ENCODE measurements at regions not wholly inside any gene's neighbourhood (a gene's known extent, or its start where the extent isn't known, plus 50 kb on each side); places are given as distances from the start of the nearest gene placed in this dataset.

DNA sequence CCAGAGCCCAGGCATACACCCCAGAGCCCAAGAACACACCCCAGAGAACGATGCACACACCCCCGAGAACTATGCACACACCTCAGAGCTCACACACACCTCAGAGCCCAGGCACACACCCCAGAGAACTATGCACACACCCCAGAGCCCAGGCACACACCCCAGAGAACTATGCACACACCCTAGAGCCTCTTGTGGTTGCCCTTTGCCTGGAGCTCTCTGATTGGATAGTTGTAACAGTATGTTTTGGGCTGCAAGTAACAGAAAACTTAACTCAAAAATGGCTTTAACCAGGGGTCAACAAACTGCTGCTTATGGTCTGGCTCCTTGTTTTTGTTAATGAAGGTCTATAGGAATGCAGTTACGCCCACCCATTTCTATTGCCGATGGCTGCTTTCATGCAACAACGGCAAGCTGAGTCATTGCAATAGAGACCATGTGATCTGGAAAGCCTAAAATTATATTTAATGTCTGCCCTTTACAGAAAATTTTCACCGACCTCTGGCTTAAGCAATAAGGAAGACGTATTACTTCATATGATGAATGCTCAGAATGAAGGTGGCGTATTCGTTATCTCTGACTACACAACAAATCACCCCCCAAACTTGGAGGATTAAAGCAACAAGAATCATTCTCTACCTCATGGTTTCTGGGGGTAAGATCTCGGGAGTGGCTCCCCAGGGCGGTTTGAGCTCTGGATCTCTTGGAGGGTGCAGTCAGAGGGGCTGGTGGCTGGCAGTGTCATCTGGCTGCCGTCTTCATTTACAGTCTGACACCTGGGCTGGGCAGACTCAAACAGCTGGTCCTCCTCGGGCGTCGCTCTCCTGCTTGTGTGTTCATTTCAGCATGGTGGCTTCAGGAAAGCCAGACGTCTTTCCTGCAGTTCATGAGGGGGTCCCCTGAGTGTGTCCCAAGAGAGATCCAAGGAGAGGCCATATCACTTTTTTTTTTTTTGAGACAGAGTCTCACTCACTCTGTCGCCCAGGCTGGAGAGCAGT, 66.3 kb upstream of the NCOR2 start:
- H3K4me2 ChIP-seq (ENCODE audit: low read length) = no peak overlapping the region
- H3K9me2 ChIP-seq (replicated peaks; ENCODE audit: control insufficient read depth, low read length) = no peaks in the 10 kb centered on the region
- no peak overlapping the region for H3K4me3 ChIP-seq (ENCODE audit: low read length)
- no peaks in the 10 kb centered on the region for H3K36me3 ChIP-seq (ENCODE audit: control insufficient read depth, low read length)
- H3F3A ChIP-seq (ENCODE audit: control insufficient read depth, insufficient read depth) = no peaks in the 10 kb centered on the region
- no peaks in the 10 kb centered on the region for H3K9me3 ChIP-seq (ENCODE audit: control insufficient read depth, insufficient read depth, low read length)
- no peaks in the 10 kb centered on the region for H3K79me2 ChIP-seq (ENCODE audit: control insufficient read depth, low read length)
- H3K27ac ChIP-seq (ENCODE audit: low read depth, low read length) = no peak overlapping the region
- H4K20me1 ChIP-seq (ENCODE audit: control insufficient read depth, insufficient read depth, low read depth, low read length) = no peaks in the 10 kb centered on the region
- no peaks in the 10 kb centered on the region for H3K4me1 ChIP-seq (ENCODE audit: control insufficient read depth, low read length)
- TF ChIP-seq EZH2phosphoT487 (IDR thresholded peaks at IDR 0.05; ENCODE audit: borderline replicate concordance, low read length) = no peak
- TF ChIP-seq, protein P1, sequence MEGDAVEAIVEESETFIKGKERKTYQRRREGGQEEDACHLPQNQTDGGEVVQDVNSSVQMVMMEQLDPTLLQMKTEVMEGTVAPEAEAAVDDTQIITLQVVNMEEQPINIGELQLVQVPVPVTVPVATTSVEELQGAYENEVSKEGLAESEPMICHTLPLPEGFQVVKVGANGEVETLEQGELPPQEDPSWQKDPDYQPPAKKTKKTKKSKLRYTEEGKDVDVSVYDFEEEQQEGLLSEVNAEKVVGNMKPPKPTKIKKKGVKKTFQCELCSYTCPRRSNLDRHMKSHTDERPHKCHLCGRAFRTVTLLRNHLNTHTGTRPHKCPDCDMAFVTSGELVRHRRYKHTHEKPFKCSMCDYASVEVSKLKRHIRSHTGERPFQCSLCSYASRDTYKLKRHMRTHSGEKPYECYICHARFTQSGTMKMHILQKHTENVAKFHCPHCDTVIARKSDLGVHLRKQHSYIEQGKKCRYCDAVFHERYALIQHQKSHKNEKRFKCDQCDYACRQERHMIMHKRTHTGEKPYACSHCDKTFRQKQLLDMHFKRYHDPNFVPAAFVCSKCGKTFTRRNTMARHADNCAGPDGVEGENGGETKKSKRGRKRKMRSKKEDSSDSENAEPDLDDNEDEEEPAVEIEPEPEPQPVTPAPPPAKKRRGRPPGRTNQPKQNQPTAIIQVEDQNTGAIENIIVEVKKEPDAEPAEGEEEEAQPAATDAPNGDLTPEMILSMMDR (IDR thresholded peaks at IDR 0.05; ENCODE audit: low read depth, low read length, poor library complexity, severe bottlenecking) = no peak
- peaks cover 26% of the 10 kb centered on the region for H3K27me3 ChIP-seq (ENCODE audit: control insufficient read depth, low read length)

DNA sequence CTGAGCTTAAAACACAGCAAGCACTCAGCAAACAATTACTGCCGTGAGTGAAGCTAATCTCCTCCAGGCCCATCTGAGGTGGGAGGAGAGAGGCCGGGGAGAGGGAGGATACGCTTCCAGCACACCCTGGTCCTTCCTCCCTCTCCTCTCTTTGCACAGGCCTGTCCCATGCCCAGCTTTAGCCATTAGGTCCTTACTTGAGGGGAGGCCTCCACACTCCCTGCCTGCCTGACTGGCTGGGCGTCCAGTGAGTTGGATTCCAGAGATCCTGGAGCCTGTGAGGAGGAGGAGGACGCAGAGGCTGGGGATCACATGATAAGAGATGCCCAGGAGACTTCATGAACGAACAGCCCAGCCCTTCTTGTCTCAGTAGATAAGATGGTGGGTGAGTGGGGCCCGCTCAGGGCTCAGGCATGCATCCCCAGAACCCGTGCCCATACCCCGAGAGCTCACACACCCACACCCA, 65.1 kb upstream of the NCOR2 start:
- H3K4me3 ChIP-seq (ENCODE audit: low read length) = no peak overlapping the region
- no peaks in the 10 kb centered on the region for H3K36me3 ChIP-seq (ENCODE audit: control insufficient read depth, low read length)
- no peaks in the 10 kb centered on the region for H3K79me2 ChIP-seq (ENCODE audit: control insufficient read depth, low read length)
- no peaks in the 10 kb centered on the region for H3K4me1 ChIP-seq (ENCODE audit: control insufficient read depth, low read length)
- no peak overlapping the region for H3K4me2 ChIP-seq (ENCODE audit: low read length)
- no peak for TF ChIP-seq EZH2phosphoT487 (IDR thresholded peaks at IDR 0.05; ENCODE audit: borderline replicate concordance, low read length)
- TF ChIP-seq, protein P1 (IDR thresholded peaks at IDR 0.05; ENCODE audit: low read depth, low read length, poor library complexity, severe bottlenecking) = no peak
- no peak overlapping the region for H3K27ac ChIP-seq (ENCODE audit: low read depth, low read length)
- H3K27me3 ChIP-seq (ENCODE audit: control insufficient read depth, low read length) = peaks cover 26% of the 10 kb centered on the region
- H4K20me1 ChIP-seq (ENCODE audit: control insufficient read depth, insufficient read depth, low read depth, low read length) = no peaks in the 10 kb centered on the region
- no peaks in the 10 kb centered on the region for H3K9me3 ChIP-seq (ENCODE audit: control insufficient read depth, insufficient read depth, low read length)
- no peaks in the 10 kb centered on the region for H3K9me2 ChIP-seq (replicated peaks; ENCODE audit: control insufficient read depth, low read length)
- no peaks in the 10 kb centered on the region for H3F3A ChIP-seq (ENCODE audit: control insufficient read depth, insufficient read depth)

DNA sequence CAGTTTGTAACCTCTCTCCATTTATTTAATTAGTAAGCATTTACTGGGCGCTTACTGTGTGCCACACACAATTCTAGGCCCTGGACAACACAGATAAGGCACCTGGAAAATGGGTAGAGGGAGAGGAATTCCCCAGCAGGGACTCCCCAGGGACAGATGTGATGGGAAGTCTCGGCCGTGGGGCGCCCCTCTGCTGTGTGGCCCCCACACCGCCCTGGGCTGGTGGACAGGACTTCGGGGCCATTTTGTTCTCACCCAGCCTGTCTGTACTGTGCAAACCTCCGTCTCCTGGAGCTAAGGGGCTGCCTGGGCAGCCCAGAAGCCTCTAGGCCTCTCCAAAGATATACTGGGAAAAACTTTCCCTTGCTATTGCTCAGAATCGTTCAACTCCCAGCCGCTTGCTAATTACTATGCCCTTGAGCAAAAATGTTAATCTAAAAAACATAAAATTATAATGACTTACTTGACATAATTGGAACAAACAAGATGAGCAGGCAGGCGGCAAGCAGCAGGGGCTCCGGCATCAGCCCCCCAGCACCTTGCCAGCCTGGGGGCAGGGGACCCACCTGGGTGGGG, 64.4 kb upstream of the NCOR2 start:
- no peak overlapping the region for H3K4me3 ChIP-seq (ENCODE audit: low read length)
- TF ChIP-seq, protein P1 (IDR thresholded peaks at IDR 0.05; ENCODE audit: low read depth, low read length, poor library complexity, severe bottlenecking) = no peak
- TF ChIP-seq EZH2phosphoT487 (IDR thresholded peaks at IDR 0.05; ENCODE audit: borderline replicate concordance, low read length) = no peak
- no peaks in the 10 kb centered on the region for H3F3A ChIP-seq (ENCODE audit: control insufficient read depth, insufficient read depth)
- H4K20me1 ChIP-seq (ENCODE audit: control insufficient read depth, insufficient read depth, low read depth, low read length) = no peaks in the 10 kb centered on the region
- no peaks in the 10 kb centered on the region for H3K9me3 ChIP-seq (ENCODE audit: control insufficient read depth, insufficient read depth, low read length)
- H3K9me2 ChIP-seq (replicated peaks; ENCODE audit: control insufficient read depth, low read length) = no peaks in the 10 kb centered on the region
- H3K4me1 ChIP-seq (ENCODE audit: control insufficient read depth, low read length) = no peaks in the 10 kb centered on the region
- H3K27ac ChIP-seq (ENCODE audit: low read depth, low read length) = no peak overlapping the region
- H3K27me3 ChIP-seq (ENCODE audit: control insufficient read depth, low read length) = peaks cover 26% of the 10 kb centered on the region
- no peaks in the 10 kb centered on the region for H3K79me2 ChIP-seq (ENCODE audit: control insufficient read depth, low read length)
- H3K36me3 ChIP-seq (ENCODE audit: control insufficient read depth, low read length) = no peaks in the 10 kb centered on the region
- no peak overlapping the region for H3K4me2 ChIP-seq (ENCODE audit: low read length)

Data from DOHH2 (cell line).